ACC112 (cell line): ENCODE measurements at regions not wholly inside any gene's neighbourhood (a gene's known extent, or its start where the extent isn't known, plus 50 kb on each side); places are given as distances from the start of the nearest gene placed in this dataset.

ENCODE experiments used
- H2AFZ ChIP-seq: fragments of 200-600 bp; sonication (generic); one replicate; pipeline ENCODE4 v1.6.0; 2017; ENCODE audit warnings: antibody characterized with exemption, low read length; ENCODE audit not compliant: unreplicated experiment
- H3K27ac ChIP-seq: fragments of 200-600 bp; sonication (generic); 2 replicates; pipeline ENCODE4 v1.5.1; 2014; ENCODE audit warnings: low read depth, mild to moderate bottlenecking, antibody characterized with exemption, low read length, moderate library complexity
- H3K27me3 ChIP-seq: fragments of 200-600 bp; sonication (generic); 2 replicates; pipeline ENCODE4 v1.6.1; 2014; ENCODE audit warnings: mild to moderate bottlenecking, antibody characterized with exemption, low read length, moderate library complexity, mixed read lengths; ENCODE audit not compliant: insufficient read depth
- H3K36me3 ChIP-seq: fragments of 200-600 bp; sonication (generic); 2 replicates; pipeline ENCODE4 v1.6.1; 2016; ENCODE audit warnings: mild to moderate bottlenecking, antibody characterized with exemption, low read length, moderate library complexity, mixed read lengths; ENCODE audit not compliant: insufficient read depth
- H3K4me1 ChIP-seq: fragments of 200-600 bp; sonication (generic); one replicate; pipeline ENCODE4 v1.6.1; 2016; ENCODE audit warnings: low read length, mixed read lengths; ENCODE audit not compliant: insufficient read depth, unreplicated experiment, control insufficient read depth
- H3K4me3 ChIP-seq: fragments of 200-600 bp; sonication (generic); 2 replicates; pipeline ENCODE4 v1.5.1; 2014; ENCODE audit warnings: mild to moderate bottlenecking, low read depth, low read length
- H3K79me2 ChIP-seq: fragments of 200-600 bp; sonication (generic); one replicate; pipeline ENCODE4 v1.6.0; 2016; ENCODE audit warnings: low read length; ENCODE audit not compliant: control insufficient read depth, unreplicated experiment, insufficient read depth

- Histone ChIP-seq H2AFZ (no peak overlapping the region), H3K36me3 (no peaks in the 10 kb centered on the region), H3K27ac (no peak overlapping the region), H3K4me3 (no peak overlapping the region), H3K27me3 (no peaks in the 10 kb centered on the region), H3K79me2 (no peaks in the 10 kb centered on the region), H3K4me1 (no peaks in the 10 kb centered on the region)
Observed at GRCh38 chr7:47032536-47032908, 549.4 kb downstream of the TNS3 start.

- Histone ChIP-seq H3K4me1 (no peaks in the 10 kb centered on the region), H3K27me3 (no peaks in the 10 kb centered on the region), H3K79me2 (no peaks in the 10 kb centered on the region), H3K36me3 (no peaks in the 10 kb centered on the region), H2AFZ (no peak overlapping the region), H3K27ac (no peak overlapping the region), H3K4me3 (no peak overlapping the region)
Observed at GRCh38 chr7:47031786-47032535, 550.0 kb downstream of the TNS3 start.

- Histone ChIP-seq H3K4me1 (no peaks in the 10 kb centered on the region), H2AFZ (no peak overlapping the region), H3K36me3 (no peaks in the 10 kb centered on the region), H3K79me2 (no peaks in the 10 kb centered on the region), H3K4me3 (no peak overlapping the region), H3K27me3 (no peaks in the 10 kb centered on the region), H3K27ac (no peak overlapping the region)
Observed at GRCh38 chr7:47028284-47028683, 553.6 kb downstream of the TNS3 start.

GRCh38 chr7:47027695-47028240, 554.1 kb downstream of the TNS3 start:
- H3K27ac ChIP-seq, result no peak overlapping the region
- H3K4me1 ChIP-seq, result no peaks in the 10 kb centered on the region
- no peaks in the 10 kb centered on the region for H3K36me3 ChIP-seq
- no peak overlapping the region for H2AFZ ChIP-seq
- no peak overlapping the region for H3K4me3 ChIP-seq
- no peaks in the 10 kb centered on the region for H3K27me3 ChIP-seq
- no peaks in the 10 kb centered on the region for H3K79me2 ChIP-seq

GRCh38 chr7:47026780-47027361, 555.0 kb downstream of the TNS3 start:
- no peak overlapping the region for H3K27ac ChIP-seq
- H2AFZ ChIP-seq, result no peak overlapping the region
- no peaks in the 10 kb centered on the region for H3K36me3 ChIP-seq
- H3K27me3 ChIP-seq, result no peaks in the 10 kb centered on the region
- no peaks in the 10 kb centered on the region for H3K4me1 ChIP-seq
- H3K79me2 ChIP-seq, result no peaks in the 10 kb centered on the region
- no peak overlapping the region for H3K4me3 ChIP-seq

GRCh38 chr7:47024991-47025390, 556.9 kb downstream of the TNS3 start:
- H2AFZ ChIP-seq, result no peak overlapping the region
- no peaks in the 10 kb centered on the region for H3K4me1 ChIP-seq
- H3K36me3 ChIP-seq, result no peaks in the 10 kb centered on the region
- H3K79me2 ChIP-seq, result no peaks in the 10 kb centered on the region
- no peak overlapping the region for H3K4me3 ChIP-seq
- H3K27ac ChIP-seq, result no peak overlapping the region
- no peaks in the 10 kb centered on the region; the same call in 1 of the 2 replicates for H3K27me3 ChIP-seq

- Histone ChIP-seq H3K4me1 (no peaks in the 10 kb centered on the region), H3K27me3 (no peaks in the 10 kb centered on the region), H3K4me3 (no peak overlapping the region), H2AFZ (no peak overlapping the region), H3K79me2 (no peaks in the 10 kb centered on the region), H3K27ac (no peak overlapping the region), H3K36me3 (no peaks in the 10 kb centered on the region)
Observed at GRCh38 chr7:47008461-47008860, 573.5 kb downstream of the TNS3 start.

- Histone ChIP-seq H3K27me3 (no peaks in the 10 kb centered on the region), H3K36me3 (no peaks in the 10 kb centered on the region), H2AFZ (no peak overlapping the region), H3K4me3 (no peak overlapping the region), H3K27ac (no peak overlapping the region), H3K4me1 (no peaks in the 10 kb centered on the region), H3K79me2 (no peaks in the 10 kb centered on the region)
Observed at GRCh38 chr7:47007471-47007870, 574.4 kb downstream of the TNS3 start.

- no peak overlapping the region for H2AFZ ChIP-seq
- H3K27me3 ChIP-seq, result no peaks in the 10 kb centered on the region
- H3K36me3 ChIP-seq, result no peaks in the 10 kb centered on the region
- no peaks in the 10 kb centered on the region for H3K4me1 ChIP-seq
- no peak overlapping the region for H3K27ac ChIP-seq
- no peaks in the 10 kb centered on the region for H3K79me2 ChIP-seq
- no peak overlapping the region for H3K4me3 ChIP-seq
Observed at GRCh38 chr7:47000561-47000960, 581.4 kb downstream of the TNS3 start.

GRCh38 chr7:46999866-47000265, 582.0 kb downstream of the TNS3 start:
- Histone ChIP-seq H3K4me1 (no peaks in the 10 kb centered on the region), H3K36me3 (no peaks in the 10 kb centered on the region), H3K27me3 (no peaks in the 10 kb centered on the region), H3K79me2 (no peaks in the 10 kb centered on the region), H2AFZ (no peak overlapping the region), H3K27ac (no peak overlapping the region), H3K4me3 (no peak overlapping the region)

- Histone ChIP-seq H2AFZ (no peak overlapping the region), H3K4me3 (no peak overlapping the region), H3K79me2 (no peaks in the 10 kb centered on the region), H3K27ac (no peak overlapping the region), H3K27me3 (no peaks in the 10 kb centered on the region), H3K36me3 (no peaks in the 10 kb centered on the region), H3K4me1 (no peaks in the 10 kb centered on the region)
Observed at GRCh38 chr7:46996972-46997371, 584.9 kb downstream of the TNS3 start.
